ENCODE measurements at regions not wholly inside any gene's neighbourhood (a gene's known extent, or its start where the extent isn't known, plus 50 kb on each side); places are given as distances from the start of the nearest gene placed in this dataset.

- H3K4me3 ChIP-seq = no peak overlapping the region
- DNase-seq = no peak
- H3K27me3 ChIP-seq = no peaks in the 10 kb centered on the region
- H3K36me3 ChIP-seq = no peaks in the 10 kb centered on the region
- no peak overlapping the region for H3K27ac ChIP-seq
- TF ChIP-seq, protein P1, sequence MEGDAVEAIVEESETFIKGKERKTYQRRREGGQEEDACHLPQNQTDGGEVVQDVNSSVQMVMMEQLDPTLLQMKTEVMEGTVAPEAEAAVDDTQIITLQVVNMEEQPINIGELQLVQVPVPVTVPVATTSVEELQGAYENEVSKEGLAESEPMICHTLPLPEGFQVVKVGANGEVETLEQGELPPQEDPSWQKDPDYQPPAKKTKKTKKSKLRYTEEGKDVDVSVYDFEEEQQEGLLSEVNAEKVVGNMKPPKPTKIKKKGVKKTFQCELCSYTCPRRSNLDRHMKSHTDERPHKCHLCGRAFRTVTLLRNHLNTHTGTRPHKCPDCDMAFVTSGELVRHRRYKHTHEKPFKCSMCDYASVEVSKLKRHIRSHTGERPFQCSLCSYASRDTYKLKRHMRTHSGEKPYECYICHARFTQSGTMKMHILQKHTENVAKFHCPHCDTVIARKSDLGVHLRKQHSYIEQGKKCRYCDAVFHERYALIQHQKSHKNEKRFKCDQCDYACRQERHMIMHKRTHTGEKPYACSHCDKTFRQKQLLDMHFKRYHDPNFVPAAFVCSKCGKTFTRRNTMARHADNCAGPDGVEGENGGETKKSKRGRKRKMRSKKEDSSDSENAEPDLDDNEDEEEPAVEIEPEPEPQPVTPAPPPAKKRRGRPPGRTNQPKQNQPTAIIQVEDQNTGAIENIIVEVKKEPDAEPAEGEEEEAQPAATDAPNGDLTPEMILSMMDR (IDR thresholded peaks at IDR 0.05) = no peak
- TF ChIP-seq EP300 (IDR thresholded peaks at IDR 0.05) (no peak), POLR2A (IDR thresholded peaks at IDR 0.05) (no peak), POLR2AphosphoS5 (IDR thresholded peaks at IDR 0.05) (no peak)
- intact Hi-C loops (cut with DNase I) = no loop called here
- WGBS, 2 donors = 91 to 92% methylated on average over 2 of the region's 2 CpGs
- no peaks in the 10 kb centered on the region for H3K9me3 ChIP-seq
- no peaks in the 10 kb centered on the region for H3K4me1 ChIP-seq
Observed at GRCh38 chr4:64796581-64796980, 387.3 kb upstream of the TECRL start.

GRCh38 chr4:64784125-64784524 is 374.9 kb upstream of the TECRL start:
- no peak for TF ChIP-seq POLR2AphosphoS5 (IDR thresholded peaks at IDR 0.05)
- no peak for TF ChIP-seq EP300 (IDR thresholded peaks at IDR 0.05)
- TF ChIP-seq, protein P1 (IDR thresholded peaks at IDR 0.05) = no peak
- no peak for TF ChIP-seq POLR2A (IDR thresholded peaks at IDR 0.05)

GRCh38 chr4:64781737-64782326 is 372.6 kb upstream of the TECRL start:
- 30 to 31% methylated on average over 3 of the region's 3 CpGs for WGBS, 2 donors
- intact Hi-C loops (cut with DNase I) = no loop called here
- Histone ChIP-seq H3K4me3 (no peak overlapping the region), H3K4me1 (peaks cover 0 to 13% (median 5%) of the 10 kb centered on the region in 4 donors), H3K27ac (no peak overlapping the region), H3K9me3 (no peaks in the 10 kb centered on the region), H3K36me3 (no peaks in the 10 kb centered on the region), H3K27me3 (no peaks in the 10 kb centered on the region)
- TF ChIP-seq EP300 (IDR thresholded peaks at IDR 0.05) = no peak
- TF ChIP-seq, protein P1 (IDR thresholded peaks at IDR 0.05) = peak in 3 of 4 experiments; percentile 23 to 71 (median 51)
- DNase-seq = no peak

More at GRCh38 chr4:64784125-64784524, 374.9 kb upstream of the TECRL start:
- no peak overlapping the region for H3K4me3 ChIP-seq
- no peak for DNase-seq
- H3K27ac ChIP-seq = no peak overlapping the region
- H3K9me3 ChIP-seq = no peaks in the 10 kb centered on the region
- peaks cover 0 to 13% (median 5%) of the 10 kb centered on the region in 4 donors for H3K4me1 ChIP-seq
- no peaks in the 10 kb centered on the region for H3K27me3 ChIP-seq
- intact Hi-C loops (cut with DNase I) = no loop called here
- WGBS, 2 donors = 8 to 12% methylated on average over 1 of the region's 1 CpG
- H3K36me3 ChIP-seq = no peaks in the 10 kb centered on the region

DNA sequence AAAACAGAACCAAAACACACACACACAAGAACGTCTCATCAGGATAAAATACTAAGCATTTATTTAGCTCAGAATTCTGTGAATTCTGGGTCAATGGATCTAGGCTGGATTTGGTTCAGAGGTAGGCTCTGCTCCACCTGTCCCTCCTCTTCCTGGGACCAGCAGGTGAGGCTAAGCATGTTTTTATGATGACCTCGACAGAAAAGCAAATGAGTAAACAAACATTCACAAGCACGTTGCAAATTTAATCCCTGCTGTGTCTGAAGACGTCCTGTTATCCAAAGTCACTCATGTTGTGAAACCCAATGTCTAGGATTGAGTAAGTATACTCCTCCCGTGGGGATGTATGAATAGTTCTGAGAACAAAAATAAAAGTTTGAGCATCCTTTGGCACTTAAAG is 371.4 kb upstream of the TECRL start:
- Histone ChIP-seq H3K27me3 (no peaks in the 10 kb centered on the region), H3K9me3 (no peaks in the 10 kb centered on the region), H3K27ac (no peak overlapping the region), H3K4me3 (no peak overlapping the region), H3K4me1 (peaks cover 0 to 13% (median 5%) of the 10 kb centered on the region in 4 donors), H3K36me3 (no peaks in the 10 kb centered on the region)
- intact Hi-C loops (cut with DNase I) = no loop called here
- DNase-seq = no peak
- TF ChIP-seq POLR2AphosphoS5 (IDR thresholded peaks at IDR 0.05) = no peak
- TF ChIP-seq EP300 (IDR thresholded peaks at IDR 0.05) = no peak
- no peak for TF ChIP-seq POLR2A (IDR thresholded peaks at IDR 0.05)
- TF ChIP-seq, protein P1 (IDR thresholded peaks at IDR 0.05) = no peak
- 11 to 44% methylated on average over 5 of the region's 5 CpGs for WGBS, 2 donors

- no peaks in the 10 kb centered on the region for H3K36me3 ChIP-seq
- intact Hi-C loops (cut with DNase I) = no loop called here
- WGBS, 2 donors = 74 to 84% methylated on average over 3 of the region's 3 CpGs
- no peak overlapping the region for H3K27ac ChIP-seq
- no peak for DNase-seq
- TF ChIP-seq POLR2AphosphoS5 (IDR thresholded peaks at IDR 0.05) (no peak), POLR2A (IDR thresholded peaks at IDR 0.05) (no peak), EP300 (IDR thresholded peaks at IDR 0.05) (no peak)
- TF ChIP-seq, protein P1 (IDR thresholded peaks at IDR 0.05) = no peak
- H3K27me3 ChIP-seq = no peaks in the 10 kb centered on the region
- no peaks in the 10 kb centered on the region for H3K4me1 ChIP-seq
- H3K4me3 ChIP-seq = no peak overlapping the region
- H3K9me3 ChIP-seq = no peaks in the 10 kb centered on the region
Observed at GRCh38 chr4:64777286-64777685, 368.0 kb upstream of the TECRL start.
